Panc1 (cell line): ENCODE measurements at regions not wholly inside any gene's neighbourhood (a gene's known extent, or its start where the extent isn't known, plus 50 kb on each side); places are given as distances from the start of the nearest gene placed in this dataset.

ENCODE experiments used
- ATAC-seq: fragments of 200-7000 bp; cut with Tn5 transposase; 2 replicates; pipeline ENCODE4 v1.9.1; 2020; ENCODE audit warnings: mild to moderate bottlenecking, moderate library complexity
- BruUV-seq: library from RNA; stranded (reverse); fragments of 400-500 nt; replicated peaks from 2 replicates; lab custom pipeline; 2021; lab: Mats Ljungman, UMichigan
- CTCF ChIA-PET: fragments of 300-600 bp; sonication (Branson Sonifier 250); formaldehyde crosslinking; loops from one replicate; lab custom pipeline; 2022; ENCODE audit warnings: antibody characterized with exemption; lab: Charles Lee
- POLR2A ChIA-PET: fragments of 300-600 bp; sonication (Branson Sonifier 250); formaldehyde crosslinking; loops from one replicate; lab custom pipeline; 2022; ENCODE audit warnings: antibody characterized with exemption; lab: Charles Lee
- DNase-seq: peaks from one replicate; pipeline ENCODE4 v3.0.0-alpha.2; 2010; ENCODE audit warnings: low read depth, low spot score
- H3K27ac ChIP-seq: 2 replicates; pipeline ENCODE4 v1.5.1; 2011; ENCODE audit warnings: mild to moderate bottlenecking, low read length, inconsistent platforms
- H3K27me3 ChIP-seq: fragments of 200-500 bp; sonication (Bioruptor generic); 2 replicates; pipeline ENCODE4 v1.6.0; 2014; ENCODE audit warnings: low read length, inconsistent platforms; ENCODE audit not compliant: control insufficient read depth, insufficient read depth
- H3K36me3 ChIP-seq: fragments of 200-500 bp; sonication (Bioruptor generic); 2 replicates; pipeline ENCODE4 v1.5.1; 2014; ENCODE audit warnings: inconsistent platforms, mild to moderate bottlenecking, low read length, moderate library complexity; ENCODE audit not compliant: control insufficient read depth, insufficient read depth
- H3K4me1 ChIP-seq: 2 replicates; pipeline ENCODE4 v1.5.1; 2011; ENCODE audit warnings: inconsistent platforms, mild to moderate bottlenecking, low read length, moderate library complexity; ENCODE audit not compliant: control insufficient read depth, insufficient read depth
- H3K4me3 ChIP-seq, 2 experiments: 2 replicates each; pipeline ENCODE4 v1.5.1; 2011 to 2012; ENCODE audit warnings: low read depth in 2 of 2, low read length in 2 of 2, mild to moderate bottlenecking in 2 of 2, inconsistent platforms in 1 of 2, moderate library complexity in 1 of 2
- H3K9me3 ChIP-seq: fragments of 200-500 bp; sonication (Bioruptor generic); 2 replicates; pipeline ENCODE4 v1.5.1; 2014; ENCODE audit warnings: low read depth, mild to moderate bottlenecking, inconsistent platforms, low read length, moderate library complexity; ENCODE audit not compliant: control insufficient read depth, insufficient read depth
- POLR2AphosphoS5 ChIP-seq: IDR thresholded peaks from 2 replicates; pipeline ENCODE4 v1.6.1; 2012; ENCODE audit warnings: mild to moderate bottlenecking, low read depth, low read length, moderate library complexity
- REST ChIP-seq, 2 experiments: IDR thresholded peaks; 2 replicates each; pipeline ENCODE4 v1.6.1; 2011 to 2012; ENCODE audit warnings: low read depth in 2 of 2, control low read depth in 1 of 2, low read length in 1 of 2, mild to moderate bottlenecking in 1 of 2, moderate library complexity in 1 of 2; ENCODE audit not compliant: insufficient read depth in 1 of 2
- SIN3A ChIP-seq: IDR thresholded peaks from 2 replicates; pipeline ENCODE4 v1.6.1; 2012; ENCODE audit warnings: low read depth, mild to moderate bottlenecking, low read length, moderate library complexity, borderline replicate concordance; ENCODE audit not compliant: insufficient read depth
- TCF7L2 ChIP-seq: IDR thresholded peaks from 2 replicates; pipeline ENCODE4 v1.6.1; 2011; ENCODE audit warnings: mild to moderate bottlenecking, low read depth, low read length, inconsistent platforms
- in situ Hi-C: cut with HindIII; loops from 2 replicates; pipeline ENCODE4 v1.10.0; 2016; ENCODE audit warnings: low sequenced_read_pairs, low pct_unique_long_range_greater_than_20kb
- intact Hi-C: fragments of 100-400 bp; cut with micrococcal nuclease; formaldehyde crosslinking; loops from one replicate; pipeline ENCODE4 v1.10.0; 2022; ENCODE audit not compliant: unreplicated experiment
- TF ChIP-seq, protein P1 (sequence below): fragments of 450-650 bp; IDR thresholded peaks from 2 replicates; pipeline ENCODE4 v1.5.1; 2017; ENCODE audit warnings: mild to moderate bottlenecking

GRCh38 chr5:158641016-158641415 is 458.7 kb downstream of the EBF1 start:
- no peak for DNase-seq
- intact Hi-C loops, result no loop called here
- in situ Hi-C loops, result no loop called here
- Histone ChIP-seq H3K4me1 (no peaks in the 10 kb centered on the region), H3K36me3 (no peaks in the 10 kb centered on the region), H3K27me3 (no peaks in the 10 kb centered on the region), H3K4me3 (no peak overlapping the region), H3K27ac (no peak overlapping the region), H3K9me3 (no peaks in the 10 kb centered on the region)
- ATAC-seq, result no peak
- no peak for TF ChIP-seq REST (IDR thresholded peaks at IDR 0.05; ENCODE audit: insufficient read depth in 1 of 2, low read depth in 2 of 2, low read length in 1 of 2)
- TF ChIP-seq POLR2AphosphoS5, result no peak
- TF ChIP-seq, protein P1, sequence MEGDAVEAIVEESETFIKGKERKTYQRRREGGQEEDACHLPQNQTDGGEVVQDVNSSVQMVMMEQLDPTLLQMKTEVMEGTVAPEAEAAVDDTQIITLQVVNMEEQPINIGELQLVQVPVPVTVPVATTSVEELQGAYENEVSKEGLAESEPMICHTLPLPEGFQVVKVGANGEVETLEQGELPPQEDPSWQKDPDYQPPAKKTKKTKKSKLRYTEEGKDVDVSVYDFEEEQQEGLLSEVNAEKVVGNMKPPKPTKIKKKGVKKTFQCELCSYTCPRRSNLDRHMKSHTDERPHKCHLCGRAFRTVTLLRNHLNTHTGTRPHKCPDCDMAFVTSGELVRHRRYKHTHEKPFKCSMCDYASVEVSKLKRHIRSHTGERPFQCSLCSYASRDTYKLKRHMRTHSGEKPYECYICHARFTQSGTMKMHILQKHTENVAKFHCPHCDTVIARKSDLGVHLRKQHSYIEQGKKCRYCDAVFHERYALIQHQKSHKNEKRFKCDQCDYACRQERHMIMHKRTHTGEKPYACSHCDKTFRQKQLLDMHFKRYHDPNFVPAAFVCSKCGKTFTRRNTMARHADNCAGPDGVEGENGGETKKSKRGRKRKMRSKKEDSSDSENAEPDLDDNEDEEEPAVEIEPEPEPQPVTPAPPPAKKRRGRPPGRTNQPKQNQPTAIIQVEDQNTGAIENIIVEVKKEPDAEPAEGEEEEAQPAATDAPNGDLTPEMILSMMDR, result no peak
- no peak for TF ChIP-seq TCF7L2
- no peak for TF ChIP-seq SIN3A
- no TSS peak for BruUV-seq
- ChIA-PET POLR2A (no interaction called here), CTCF (no interaction called here)

GRCh38 chr5:158640593-158640980 is 459.1 kb downstream of the EBF1 start:
- POLR2A ChIA-PET, result no interaction called here
- Histone ChIP-seq H3K36me3 (no peaks in the 10 kb centered on the region), H3K27ac (no peak overlapping the region), H3K9me3 (no peaks in the 10 kb centered on the region), H3K4me3 (no peak overlapping the region), H3K27me3 (no peaks in the 10 kb centered on the region), H3K4me1 (no peaks in the 10 kb centered on the region)
- in situ Hi-C loops, result no loop called here
- intact Hi-C loops, result no loop called here
- no TSS peak for BruUV-seq
- ATAC-seq (no peak), DNase-seq (no peak)
- TF ChIP-seq REST (IDR thresholded peaks at IDR 0.05; ENCODE audit: insufficient read depth in 1 of 2, low read depth in 2 of 2, low read length in 1 of 2) (no peak), TCF7L2 (no peak), POLR2AphosphoS5 (no peak), SIN3A (no peak)
- TF ChIP-seq, protein P1, result no peak
- CTCF ChIA-PET, result no interaction called here
